ENCODE measurements at regions not wholly inside any gene's neighbourhood (a gene's known extent, or its start where the extent isn't known, plus 50 kb on each side); places are given as distances from the start of the nearest gene placed in this dataset.

- DNase-seq: no peak
Observed at GRCh38 chr11:70712471-70712870, 314.1 kb downstream of the CTTN start.

GRCh38 chr11:70713086-70713835, 314.9 kb downstream of the CTTN start:
- DNase-seq: no peak

- no peak for DNase-seq
Observed at GRCh38 chr11:70713988-70714665, 315.8 kb downstream of the CTTN start.

GRCh38 chr11:70715166-70715951, 317.0 kb downstream of the CTTN start:
- DNase-seq: no peak

GRCh38 chr11:70716216-70716615, 317.9 kb downstream of the CTTN start:
- no peak for DNase-seq

- DNase-seq: no peak
Observed at GRCh38 chr11:70716986-70717775, 318.9 kb downstream of the CTTN start.

- DNase-seq: no peak
Observed at GRCh38 chr11:70717936-70718595, 319.7 kb downstream of the CTTN start.

GRCh38 chr11:70719516-70719915, 321.2 kb downstream of the CTTN start:
- no peak for DNase-seq

- no peak for DNase-seq
Observed at GRCh38 chr11:70720281-70720680, 322.0 kb downstream of the CTTN start.

- no peak for DNase-seq
Observed at GRCh38 chr11:70721006-70721405, 322.7 kb downstream of the CTTN start.

- DNase-seq: no peak
Observed at GRCh38 chr11:70725278-70725677, 326.9 kb downstream of the CTTN start.

GRCh38 chr11:70725739-70726138, 327.4 kb downstream of the CTTN start:
- no peak for DNase-seq

- no peak for DNase-seq
Observed at GRCh38 chr11:70727021-70727420, 328.7 kb downstream of the CTTN start.

- DNase-seq: no peak
Observed at GRCh38 chr11:70727899-70728620, 329.7 kb downstream of the CTTN start.

GRCh38 chr11:70729949-70730348, 331.6 kb downstream of the CTTN start:
- no peak for DNase-seq

- DNase-seq: no peak
Observed at GRCh38 chr11:70730411-70730810, 332.1 kb downstream of the CTTN start.

- DNase-seq: no peak
Observed at GRCh38 chr11:70731271-70732022, 333.1 kb downstream of the CTTN start.

- DNase-seq: no peak
Observed at GRCh38 chr11:70732023-70732880, 333.9 kb downstream of the CTTN start.

- DNase-seq: no peak
Observed at GRCh38 chr11:70732881-70733196, 334.5 kb downstream of the CTTN start.

All from CD4-positive, alpha-beta T cell treated with Interleukin-12 subunit alpha and Interleukin-12 subunit beta, for 1 hour (primary cell).